ENCODE measurements at regions not wholly inside any gene's neighbourhood (a gene's known extent, or its start where the extent isn't known, plus 50 kb on each side); places are given as distances from the start of the nearest gene placed in this dataset.

GRCh38 chr3:109210501-109210900 is 74.0 kb downstream of the C3orf85 start:
- H3K27me3 ChIP-seq (ENCODE audit: insufficient read depth, low read length), result no peaks in the 10 kb centered on the region
- ChIA-PET POLR2A (ENCODE audit: partially characterized antibody) (no interaction called here), CTCF (ENCODE audit: partially characterized antibody) (no interaction called here)
- H3K4me3 ChIP-seq (ENCODE audit: low read length in 2 of 2), result no peak overlapping the region
- no peaks in the 10 kb centered on the region for H3K4me1 Mint-ChIP-seq
- no peaks in the 10 kb centered on the region for H3K4me1 ChIP-seq (ENCODE audit: insufficient read depth, low read length)
- no peak overlapping the region for H3K27ac ChIP-seq (ENCODE audit: low read depth, low read length)
- H3K36me3 Mint-ChIP-seq, result no peaks in the 10 kb centered on the region
- H3K4me3 Mint-ChIP-seq, result no peak overlapping the region
- no peak overlapping the region for H3K27ac Mint-ChIP-seq
- no peaks in the 10 kb centered on the region for H3K36me3 ChIP-seq (ENCODE audit: insufficient read depth, low read length)
- peaks cover 0 to 2% of the 10 kb centered on the region in 2 donors for H3K27me3 Mint-ChIP-seq
- DNase-seq, result no peak
- intact Hi-C loops (cut with micrococcal nuclease), result no loop called here
- H3K9me3 Mint-ChIP-seq, result peaks cover 0 to 1% (median 0%) of the 10 kb centered on the region in 8 donors
- no peaks in the 10 kb centered on the region for H3K9me3 ChIP-seq (ENCODE audit: control insufficient read depth in 1 of 2, low read length in 2 of 2)

- Mint-ChIP-seq H3K27me3 (peaks cover 0 to 2% of the 10 kb centered on the region in 2 donors), H3K4me1 (no peaks in the 10 kb centered on the region), H3K36me3 (no peaks in the 10 kb centered on the region), H3K27ac (no peak overlapping the region), H3K9me3 (peaks cover 0 to 3% (median 0%) of the 10 kb centered on the region in 8 donors), H3K4me3 (no peak overlapping the region)
- Histone ChIP-seq H3K36me3 (ENCODE audit: insufficient read depth, low read length) (no peaks in the 10 kb centered on the region), H3K27me3 (ENCODE audit: insufficient read depth, low read length) (no peaks in the 10 kb centered on the region), H3K4me1 (ENCODE audit: insufficient read depth, low read length) (no peaks in the 10 kb centered on the region), H3K27ac (ENCODE audit: low read depth, low read length) (no peak overlapping the region), H3K4me3 (ENCODE audit: low read length in 2 of 2) (no peak overlapping the region), H3K9me3 (ENCODE audit: control insufficient read depth in 1 of 2, low read length in 2 of 2) (no peaks in the 10 kb centered on the region)
- intact Hi-C loops (cut with micrococcal nuclease), result no loop called here
- DNase-seq, result no peak
- CTCF ChIA-PET (ENCODE audit: partially characterized antibody), result interaction anchor here (0.6 kb wide), 1 partner anchor 1526 kb away, joined by 4 read pairs; no protein-coding TSS in a partner anchor
- POLR2A ChIA-PET (ENCODE audit: partially characterized antibody), result no interaction called here
Observed at GRCh38 chr3:109211941-109212340, 75.4 kb downstream of the C3orf85 start.

- Histone ChIP-seq H3K27ac (ENCODE audit: low read depth, low read length) (no peak overlapping the region), H3K4me3 (ENCODE audit: low read length in 2 of 2) (no peak overlapping the region), H3K9me3 (ENCODE audit: control insufficient read depth in 1 of 2, low read length in 2 of 2) (no peaks in the 10 kb centered on the region), H3K27me3 (ENCODE audit: insufficient read depth, low read length) (no peaks in the 10 kb centered on the region), H3K36me3 (ENCODE audit: insufficient read depth, low read length) (no peaks in the 10 kb centered on the region), H3K4me1 (ENCODE audit: insufficient read depth, low read length) (no peaks in the 10 kb centered on the region)
- Mint-ChIP-seq H3K4me3 (no peak overlapping the region), H3K4me1 (no peaks in the 10 kb centered on the region), H3K36me3 (no peaks in the 10 kb centered on the region), H3K27me3 (peaks cover 0 to 2% of the 10 kb centered on the region in 2 donors), H3K9me3 (peaks cover 0 to 3% (median 0%) of the 10 kb centered on the region in 8 donors), H3K27ac (no peak overlapping the region)
- intact Hi-C loops (cut with micrococcal nuclease), result no loop called here
- ChIA-PET CTCF (ENCODE audit: partially characterized antibody) (no interaction called here), POLR2A (ENCODE audit: partially characterized antibody) (no interaction called here)
- DNase-seq, result no peak
Observed at GRCh38 chr3:109213321-109213720, 76.8 kb downstream of the C3orf85 start.

DNA sequence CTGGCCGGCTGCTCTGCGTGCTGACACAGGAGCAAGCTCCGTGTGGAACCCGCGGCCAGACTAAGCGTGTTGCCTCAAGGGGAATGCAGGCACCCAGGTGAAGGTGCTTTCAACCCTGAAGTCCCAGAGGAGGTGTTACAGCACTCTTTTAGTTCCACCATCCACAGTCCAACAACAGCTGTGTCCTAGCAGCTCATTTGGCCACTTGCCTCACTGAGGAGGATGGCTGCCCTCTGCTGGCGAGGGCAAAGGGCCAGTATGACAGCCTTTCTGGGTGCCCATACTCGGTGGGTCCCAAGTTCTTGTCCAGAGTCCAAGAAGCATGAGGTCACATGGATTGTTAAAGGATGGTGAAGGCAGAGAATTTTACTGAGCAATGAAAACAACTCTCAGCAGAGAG is 87.8 kb downstream of the C3orf85 start:
- Mint-ChIP-seq H3K27ac (no peak overlapping the region), H3K4me3 (no peak overlapping the region), H3K4me1 (no peaks in the 10 kb centered on the region), H3K27me3 (no peaks in the 10 kb centered on the region), H3K36me3 (no peaks in the 10 kb centered on the region), H3K9me3 (peaks cover 0 to 1% (median 0%) of the 10 kb centered on the region in 8 donors)
- no peak for DNase-seq
- Histone ChIP-seq H3K4me3 (ENCODE audit: low read length in 2 of 2) (no peak overlapping the region), H3K4me1 (ENCODE audit: insufficient read depth, low read length) (no peaks in the 10 kb centered on the region), H3K9me3 (ENCODE audit: control insufficient read depth in 1 of 2, low read length in 2 of 2) (no peaks in the 10 kb centered on the region), H3K36me3 (ENCODE audit: insufficient read depth, low read length) (no peaks in the 10 kb centered on the region), H3K27me3 (ENCODE audit: insufficient read depth, low read length) (no peaks in the 10 kb centered on the region), H3K27ac (ENCODE audit: low read depth, low read length) (no peak overlapping the region)
- CTCF ChIA-PET (ENCODE audit: partially characterized antibody), result no interaction called here
- POLR2A ChIA-PET (ENCODE audit: partially characterized antibody), result no interaction called here
- intact Hi-C loops (cut with micrococcal nuclease), result no loop called here

- Histone ChIP-seq H3K9me3 (ENCODE audit: control insufficient read depth in 1 of 2, low read length in 2 of 2) (no peaks in the 10 kb centered on the region), H3K36me3 (ENCODE audit: insufficient read depth, low read length) (no peaks in the 10 kb centered on the region), H3K27me3 (ENCODE audit: insufficient read depth, low read length) (no peaks in the 10 kb centered on the region), H3K27ac (ENCODE audit: low read depth, low read length) (no peak overlapping the region), H3K4me1 (ENCODE audit: insufficient read depth, low read length) (no peaks in the 10 kb centered on the region), H3K4me3 (ENCODE audit: low read length in 2 of 2) (no peak overlapping the region)
- DNase-seq, result no peak
- ChIA-PET POLR2A (ENCODE audit: partially characterized antibody) (no interaction called here), CTCF (ENCODE audit: partially characterized antibody) (interaction anchor here (1.5 kb wide), 1 partner anchor 9 kb away, joined by 4 read pairs; no protein-coding TSS in a partner anchor)
- Mint-ChIP-seq H3K4me1 (no peaks in the 10 kb centered on the region), H3K36me3 (no peaks in the 10 kb centered on the region), H3K27ac (no peak overlapping the region), H3K9me3 (no peaks in the 10 kb centered on the region), H3K27me3 (peaks cover 0 to 1% of the 10 kb centered on the region in 2 donors), H3K4me3 (no peak overlapping the region)
- intact Hi-C loops (cut with micrococcal nuclease), result no loop called here
Observed at GRCh38 chr3:109225516-109225915, 89.0 kb downstream of the C3orf85 start.

DNA sequence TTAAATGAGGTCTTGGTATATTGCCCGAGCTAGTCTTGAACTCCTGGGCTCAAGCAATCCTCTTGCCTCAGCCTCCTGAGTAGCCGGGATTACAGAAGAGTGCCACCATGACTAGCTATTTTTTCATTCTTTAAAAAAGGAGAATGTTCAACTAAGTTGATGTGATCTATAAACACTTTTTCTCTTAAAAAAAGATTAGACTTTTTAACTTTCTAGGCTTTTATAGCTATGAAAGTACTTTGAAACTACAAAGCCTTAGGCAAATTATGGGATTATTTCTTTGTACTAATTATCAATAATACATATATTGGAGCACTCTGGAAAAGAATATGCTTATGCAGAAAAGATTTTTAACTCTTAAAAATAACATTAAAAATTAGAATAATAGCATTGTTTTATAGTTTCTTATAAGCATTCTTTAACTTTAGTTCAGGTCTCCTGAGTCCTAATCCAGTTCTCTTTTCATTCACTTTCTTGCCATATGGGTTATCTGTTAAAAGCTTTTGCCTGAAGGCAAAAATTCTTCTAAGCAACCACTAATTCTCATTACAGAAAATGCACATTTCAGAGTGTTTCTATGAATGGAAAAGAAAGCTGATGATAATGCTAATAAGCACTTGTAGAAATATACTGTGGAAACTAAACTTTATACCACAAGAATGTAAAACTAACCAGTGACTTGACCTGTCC is 87.8 kb downstream of the DPPA2 start:
- Mint-ChIP-seq H3K27ac (no peak overlapping the region), H3K36me3 (no peaks in the 10 kb centered on the region), H3K4me3 (no peak overlapping the region), H3K4me1 (no peaks in the 10 kb centered on the region), H3K27me3 (peaks cover 0 to 4% of the 10 kb centered on the region in 2 donors), H3K9me3 (peaks cover 0 to 5% (median 0%) of the 10 kb centered on the region in 8 donors)
- intact Hi-C loops (cut with micrococcal nuclease), result no loop called here
- H3K36me3 ChIP-seq (ENCODE audit: insufficient read depth, low read length), result no peaks in the 10 kb centered on the region
- ChIA-PET POLR2A (ENCODE audit: partially characterized antibody) (no interaction called here), CTCF (ENCODE audit: partially characterized antibody) (no interaction called here)
- DNase-seq, result no peak
- H3K4me1 ChIP-seq (ENCODE audit: insufficient read depth, low read length), result no peaks in the 10 kb centered on the region
- H3K27ac ChIP-seq (ENCODE audit: low read depth, low read length), result no peak overlapping the region
- H3K9me3 ChIP-seq (ENCODE audit: control insufficient read depth in 1 of 2, low read length in 2 of 2), result no peaks in the 10 kb centered on the region
- H3K27me3 ChIP-seq (ENCODE audit: insufficient read depth, low read length), result no peaks in the 10 kb centered on the region
- H3K4me3 ChIP-seq (ENCODE audit: low read length in 2 of 2), result no peak overlapping the region

DNA sequence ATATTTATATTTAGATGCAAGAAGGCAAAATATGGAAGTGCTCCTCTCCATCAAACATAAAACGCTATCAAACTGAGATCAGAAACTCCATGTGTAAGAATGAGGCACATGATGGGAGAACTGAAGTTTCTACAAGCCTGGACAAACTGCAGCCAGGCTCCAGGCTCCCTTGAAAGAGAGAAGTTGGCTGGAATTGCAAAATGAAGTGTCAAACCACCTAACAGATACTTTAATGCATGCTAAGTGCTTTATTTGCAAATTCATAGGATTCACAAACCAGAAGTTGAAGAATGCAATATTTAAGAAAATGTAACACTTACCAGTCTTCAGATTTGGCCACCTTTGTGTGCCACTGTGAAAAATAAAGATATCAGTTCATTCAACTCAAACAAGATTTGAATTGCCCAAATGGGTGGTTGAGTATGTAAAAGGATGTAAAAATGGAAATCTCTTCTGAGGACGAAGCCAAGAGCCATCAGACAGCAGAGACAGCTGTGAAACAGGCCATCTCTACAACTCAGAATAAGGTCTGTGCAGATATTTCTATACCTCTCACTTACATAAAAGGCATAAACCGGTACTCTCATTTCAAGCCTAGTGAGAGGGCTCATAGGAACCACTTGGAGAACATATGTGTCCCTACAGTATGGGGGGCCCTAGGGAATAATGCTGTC is 87.0 kb downstream of the DPPA2 start:
- H3K4me1 ChIP-seq (ENCODE audit: insufficient read depth, low read length), result no peaks in the 10 kb centered on the region
- no peaks in the 10 kb centered on the region for H3K36me3 ChIP-seq (ENCODE audit: insufficient read depth, low read length)
- H3K4me1 Mint-ChIP-seq, result no peaks in the 10 kb centered on the region
- ChIA-PET CTCF (ENCODE audit: partially characterized antibody) (no interaction called here), POLR2A (ENCODE audit: partially characterized antibody) (no interaction called here)
- intact Hi-C loops (cut with micrococcal nuclease), result no loop called here
- no peak overlapping the region for H3K27ac ChIP-seq (ENCODE audit: low read depth, low read length)
- peaks cover 0 to 4% of the 10 kb centered on the region in 2 donors for H3K27me3 Mint-ChIP-seq
- peaks cover 0 to 5% (median 1%) of the 10 kb centered on the region in 8 donors for H3K9me3 Mint-ChIP-seq
- DNase-seq, result no peak
- no peaks in the 10 kb centered on the region for H3K9me3 ChIP-seq (ENCODE audit: control insufficient read depth in 1 of 2, low read length in 2 of 2)
- H3K36me3 Mint-ChIP-seq, result no peaks in the 10 kb centered on the region
- no peaks in the 10 kb centered on the region for H3K27me3 ChIP-seq (ENCODE audit: insufficient read depth, low read length)
- H3K27ac Mint-ChIP-seq, result no peak overlapping the region
- H3K4me3 Mint-ChIP-seq, result no peak overlapping the region
- no peak overlapping the region for H3K4me3 ChIP-seq (ENCODE audit: low read length in 2 of 2)
